Neural progenitor cell (in vitro differentiated cells): ENCODE measurements at regions not wholly inside any gene's neighbourhood (a gene's known extent, or its start where the extent isn't known, plus 50 kb on each side); places are given as distances from the start of the nearest gene placed in this dataset.

ENCODE experiments used
- DNase-seq: peaks from one replicate; pipeline ENCODE4 v3.0.0-alpha.2; 2016; ENCODE audit warnings: low spot score
- H2AFZ ChIP-seq: fragments of 200-600 bp; sonication (generic); replicated peaks from 2 replicates; pipeline ENCODE4 v1.6.1; 2016; ENCODE audit warnings: antibody characterized with exemption
- H3F3A ChIP-seq: fragments of 200-600 bp; sonication (generic); 2 replicates; pipeline ENCODE4 v1.6.1; 2016; ENCODE audit warnings: antibody characterized with exemption, low read depth
- H3K27ac ChIP-seq: fragments of 200-600 bp; sonication (generic); 2 replicates; pipeline ENCODE4 v1.5.1; 2016; ENCODE audit warnings: mild to moderate bottlenecking
- H3K27me3 ChIP-seq: fragments of 200-600 bp; sonication (generic); 2 replicates; pipeline ENCODE4 v1.6.1; 2016; ENCODE audit warnings: mild to moderate bottlenecking, moderate library complexity
- H3K36me3 ChIP-seq: fragments of 200-600 bp; sonication (generic); 2 replicates; pipeline ENCODE4 v1.5.1; 2016
- H3K4me1 ChIP-seq: fragments of 200-600 bp; sonication (generic); 2 replicates; pipeline ENCODE4 v1.6.1; 2016; ENCODE audit warnings: mixed run types
- H3K4me2 ChIP-seq: fragments of 200-600 bp; sonication (generic); 2 replicates; pipeline ENCODE4 v1.6.1; 2016
- H3K4me3 ChIP-seq: fragments of 200-600 bp; sonication (generic); 2 replicates; pipeline ENCODE4 v1.5.1; 2016
- H3K79me2 ChIP-seq: fragments of 200-600 bp; sonication (generic); 2 replicates; pipeline ENCODE4 v1.6.1; 2016; ENCODE audit warnings: low read depth
- H3K9ac ChIP-seq: fragments of 200-600 bp; sonication (generic); 2 replicates; pipeline ENCODE4 v1.6.1; 2016
- H3K9me3 ChIP-seq: fragments of 200-600 bp; sonication (generic); 2 replicates; pipeline ENCODE4 v1.5.1; 2016; ENCODE audit warnings: low read depth
- H4K20me1 ChIP-seq: fragments of 200-600 bp; sonication (generic); 2 replicates; pipeline ENCODE4 v1.6.1; 2016; ENCODE audit warnings: low read depth
- H3K27ac Mint-ChIP-seq: 3 replicates; pipeline ENCODE4 v1.8.0; 2021; ENCODE audit warnings: mixed read lengths
- H3K27me3 Mint-ChIP-seq: 2 replicates; pipeline ENCODE4 v1.8.0; 2022; ENCODE audit warnings: low read depth, mild to moderate bottlenecking, inconsistent platforms, moderate library complexity, mixed read lengths; ENCODE audit not compliant: insufficient read depth
- H3K36me3 Mint-ChIP-seq: 3 replicates; pipeline ENCODE4 v1.8.0; 2021; ENCODE audit warnings: mixed read lengths
- H3K4me1 Mint-ChIP-seq: 3 replicates; pipeline ENCODE4 v1.8.0; 2021; ENCODE audit warnings: mixed read lengths
- H3K4me3 Mint-ChIP-seq: 3 replicates; pipeline ENCODE4 v1.8.0; 2021; ENCODE audit warnings: mild to moderate bottlenecking, moderate library complexity, mixed read lengths
- H3K9me3 Mint-ChIP-seq: 3 replicates; pipeline ENCODE4 v1.8.0; 2020; ENCODE audit warnings: mixed read lengths
- EZH2 ChIP-seq: fragments of 200-600 bp; sonication (generic); IDR thresholded peaks from 2 replicates; pipeline ENCODE4 v1.6.1; 2017; ENCODE audit warnings: antibody characterized with exemption, mild to moderate bottlenecking, moderate library complexity
- EZH2phosphoT487 ChIP-seq: fragments of 200-600 bp; sonication (generic); IDR thresholded peaks from 2 replicates; pipeline ENCODE4 v1.6.1; 2017; ENCODE audit warnings: antibody characterized with exemption
- TF ChIP-seq, protein P1 (sequence below): fragments of 200-600 bp; sonication (generic); IDR thresholded peaks from 2 replicates; pipeline ENCODE4 v1.5.1; 2017; ENCODE audit warnings: antibody characterized with exemption, mild to moderate bottlenecking

DNA sequence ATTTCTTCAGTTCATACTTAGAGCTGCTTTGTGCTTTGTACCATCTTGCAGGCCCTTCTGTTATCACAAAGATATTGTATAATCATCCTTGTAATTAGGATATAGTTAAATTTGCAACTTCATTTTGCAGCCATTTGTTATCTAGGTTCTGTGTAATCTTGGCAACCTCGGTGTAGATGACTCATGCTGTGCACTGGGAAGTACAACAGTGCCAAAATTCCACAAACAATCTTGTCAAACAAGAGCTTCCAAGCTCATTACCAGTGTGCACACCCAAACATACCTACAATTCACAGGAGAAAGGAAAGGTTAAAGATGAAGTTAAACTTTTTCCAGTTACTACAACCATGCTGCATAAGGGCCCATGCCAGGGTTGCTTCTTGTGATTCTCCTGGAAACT is 1231.8 kb downstream of the CDH11 start:
- no peaks in the 10 kb centered on the region for H3K4me1 ChIP-seq
- no peak overlapping the region for H2AFZ ChIP-seq
- no peaks in the 10 kb centered on the region for H3K9me3 ChIP-seq
- TF ChIP-seq EZH2phosphoT487 (no peak), EZH2 (no peak)
- TF ChIP-seq, protein P1, sequence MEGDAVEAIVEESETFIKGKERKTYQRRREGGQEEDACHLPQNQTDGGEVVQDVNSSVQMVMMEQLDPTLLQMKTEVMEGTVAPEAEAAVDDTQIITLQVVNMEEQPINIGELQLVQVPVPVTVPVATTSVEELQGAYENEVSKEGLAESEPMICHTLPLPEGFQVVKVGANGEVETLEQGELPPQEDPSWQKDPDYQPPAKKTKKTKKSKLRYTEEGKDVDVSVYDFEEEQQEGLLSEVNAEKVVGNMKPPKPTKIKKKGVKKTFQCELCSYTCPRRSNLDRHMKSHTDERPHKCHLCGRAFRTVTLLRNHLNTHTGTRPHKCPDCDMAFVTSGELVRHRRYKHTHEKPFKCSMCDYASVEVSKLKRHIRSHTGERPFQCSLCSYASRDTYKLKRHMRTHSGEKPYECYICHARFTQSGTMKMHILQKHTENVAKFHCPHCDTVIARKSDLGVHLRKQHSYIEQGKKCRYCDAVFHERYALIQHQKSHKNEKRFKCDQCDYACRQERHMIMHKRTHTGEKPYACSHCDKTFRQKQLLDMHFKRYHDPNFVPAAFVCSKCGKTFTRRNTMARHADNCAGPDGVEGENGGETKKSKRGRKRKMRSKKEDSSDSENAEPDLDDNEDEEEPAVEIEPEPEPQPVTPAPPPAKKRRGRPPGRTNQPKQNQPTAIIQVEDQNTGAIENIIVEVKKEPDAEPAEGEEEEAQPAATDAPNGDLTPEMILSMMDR = no peak
- Mint-ChIP-seq H3K36me3 (no peaks in the 10 kb centered on the region), H3K4me1 (no peaks in the 10 kb centered on the region), H3K9me3 (peaks cover 4% of the 10 kb centered on the region), H3K27me3 (no peaks in the 10 kb centered on the region), H3K27ac (no peak overlapping the region), H3K4me3 (no peak overlapping the region)
- no peaks in the 10 kb centered on the region for H3K36me3 ChIP-seq
- H3K27me3 ChIP-seq = no peaks in the 10 kb centered on the region
- no peak overlapping the region for H3K27ac ChIP-seq
- no peaks in the 10 kb centered on the region for H3K79me2 ChIP-seq
- no peak overlapping the region for H3K4me2 ChIP-seq
- H3K9ac ChIP-seq = no peak overlapping the region
- no peaks in the 10 kb centered on the region for H4K20me1 ChIP-seq
- no peaks in the 10 kb centered on the region for H3F3A ChIP-seq
- no peak for DNase-seq
- no peak overlapping the region for H3K4me3 ChIP-seq

DNA sequence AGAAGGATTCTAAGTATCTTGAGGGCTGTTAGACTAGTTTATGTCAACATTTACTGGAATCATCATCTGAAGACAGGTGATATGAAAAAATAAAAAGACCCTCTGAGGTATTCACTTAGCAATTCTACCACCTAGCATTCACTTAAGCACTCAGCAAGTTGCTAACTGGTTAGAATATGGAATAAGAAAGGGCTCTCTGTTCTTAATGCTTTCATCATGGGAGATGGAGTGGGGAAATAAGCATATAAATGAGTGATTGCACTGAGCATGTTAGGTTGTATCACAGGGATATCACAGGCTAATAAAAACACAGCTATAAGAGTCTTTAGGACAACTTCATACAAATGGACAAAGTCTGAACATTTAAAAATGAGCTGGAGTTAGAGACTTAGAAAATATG is 1238.8 kb downstream of the CDH11 start:
- Histone ChIP-seq H2AFZ (peak overlapping the region; percentile 31), H3F3A (no peaks in the 10 kb centered on the region), H3K79me2 (no peaks in the 10 kb centered on the region), H4K20me1 (no peaks in the 10 kb centered on the region), H3K4me2 (no peak overlapping the region), H3K4me3 (no peak overlapping the region), H3K27me3 (no peaks in the 10 kb centered on the region), H3K9ac (no peak overlapping the region), H3K4me1 (no peaks in the 10 kb centered on the region), H3K36me3 (no peaks in the 10 kb centered on the region), H3K9me3 (no peaks in the 10 kb centered on the region), H3K27ac (no peak overlapping the region)
- no peaks in the 10 kb centered on the region for H3K4me1 Mint-ChIP-seq
- no peaks in the 10 kb centered on the region for H3K36me3 Mint-ChIP-seq
- TF ChIP-seq, protein P1 = no peak
- no peak for TF ChIP-seq EZH2
- no peak for TF ChIP-seq EZH2phosphoT487
- peaks cover 2% of the 10 kb centered on the region for H3K27me3 Mint-ChIP-seq
- no peaks in the 10 kb centered on the region for H3K9me3 Mint-ChIP-seq
- DNase-seq = no peak
- no peak overlapping the region for H3K4me3 Mint-ChIP-seq
- no peak overlapping the region for H3K27ac Mint-ChIP-seq

DNA sequence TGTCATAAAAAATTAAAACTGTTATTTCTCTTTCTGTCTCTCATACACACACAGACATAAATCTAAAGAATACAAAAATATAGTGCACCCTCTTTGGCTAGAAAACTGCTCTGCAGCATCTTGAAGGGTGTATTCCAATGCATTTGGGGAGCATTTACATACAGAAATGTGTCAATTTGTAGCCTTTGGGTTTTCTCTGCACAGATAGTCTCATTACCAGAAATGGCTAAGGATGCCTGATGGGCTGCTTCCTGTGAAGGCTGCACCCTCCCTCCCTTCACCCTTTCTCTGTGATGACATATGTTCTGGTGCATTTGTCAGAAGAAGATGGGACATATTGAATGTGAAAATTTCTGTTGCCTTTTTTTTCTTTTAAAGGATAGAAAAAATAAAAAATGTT is 1239.3 kb downstream of the CDH11 start:
- Mint-ChIP-seq H3K9me3 (no peaks in the 10 kb centered on the region), H3K36me3 (no peaks in the 10 kb centered on the region), H3K27ac (no peak overlapping the region), H3K4me3 (no peak overlapping the region), H3K27me3 (peaks cover 2% of the 10 kb centered on the region), H3K4me1 (no peaks in the 10 kb centered on the region)
- Histone ChIP-seq H3F3A (no peaks in the 10 kb centered on the region), H3K4me1 (peaks cover 2% of the 10 kb centered on the region), H3K4me3 (no peak overlapping the region), H3K79me2 (no peaks in the 10 kb centered on the region), H2AFZ (no peak overlapping the region), H4K20me1 (no peaks in the 10 kb centered on the region), H3K9ac (no peak overlapping the region), H3K4me2 (no peak overlapping the region), H3K9me3 (no peaks in the 10 kb centered on the region), H3K36me3 (no peaks in the 10 kb centered on the region), H3K27me3 (no peaks in the 10 kb centered on the region), H3K27ac (no peak overlapping the region)
- no peak for DNase-seq
- TF ChIP-seq, protein P1 = no peak
- TF ChIP-seq EZH2phosphoT487 (no peak), EZH2 (no peak)
